Bronchial epithelial cell (primary cell): ENCODE measurements at regions not wholly inside any gene's neighbourhood (a gene's known extent, or its start where the extent isn't known, plus 50 kb on each side); places are given as distances from the start of the nearest gene placed in this dataset.

ENCODE experiments used
- DNase-seq: peaks from one replicate; pipeline ENCODE4 v3.0.0-alpha.2; 2010; ENCODE audit warnings: low read depth
- FAIRE-seq: peaks from 2 replicates; lab custom pipeline; 2011; peaks lifted over from hg19 to GRCh38; lab: Jason Lieb, UNC
- H3K27me3 ChIP-seq: 2 replicates; pipeline ENCODE4 v1.5.1; 2011; ENCODE audit warnings: low read length; ENCODE audit not compliant: control insufficient read depth, insufficient read depth
- H3K36me3 ChIP-seq: 2 replicates; pipeline ENCODE4 v1.5.1; 2011; ENCODE audit warnings: low read length; ENCODE audit not compliant: control insufficient read depth, insufficient read depth
- H3K4me3 ChIP-seq: 2 replicates; pipeline ENCODE4 v1.5.1; 2011; ENCODE audit warnings: mild to moderate bottlenecking, low read depth, low read length, control low read depth
- TF ChIP-seq, protein P1 (sequence below): IDR thresholded peaks from 2 replicates; pipeline ENCODE4 v1.5.1; 2011; ENCODE audit warnings: mild to moderate bottlenecking, moderate library complexity, low read length, control low read depth, inconsistent platforms; ENCODE audit not compliant: insufficient read depth, severe bottlenecking

DNA sequence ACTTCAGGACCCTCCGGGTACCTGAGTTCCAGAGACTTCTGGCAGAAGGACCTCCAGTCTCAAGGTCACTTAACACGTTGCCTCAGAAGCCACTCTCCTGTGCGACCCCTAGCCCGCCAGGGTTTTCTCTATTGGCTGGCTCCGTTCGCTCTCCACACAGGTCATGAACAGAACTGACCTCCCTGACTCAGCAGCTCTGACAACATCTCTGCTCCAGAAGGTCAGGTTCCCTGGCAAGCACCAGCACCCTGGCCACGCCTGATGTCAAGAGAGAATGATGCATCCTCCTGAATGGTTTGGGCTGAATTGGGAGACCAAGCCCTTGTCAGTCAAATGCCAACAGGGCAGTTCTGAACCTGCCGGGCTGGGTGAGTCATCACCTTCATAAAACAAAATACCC, 84.3 kb upstream of the TMEM45B start:
- Histone ChIP-seq H3K4me3 (no peak overlapping the region), H3K27me3 (no peaks in the 10 kb centered on the region), H3K36me3 (no peaks in the 10 kb centered on the region)
- DNase-seq (peak; percentile 75), FAIRE-seq (peak; percentile 73)
- TF ChIP-seq, protein P1, sequence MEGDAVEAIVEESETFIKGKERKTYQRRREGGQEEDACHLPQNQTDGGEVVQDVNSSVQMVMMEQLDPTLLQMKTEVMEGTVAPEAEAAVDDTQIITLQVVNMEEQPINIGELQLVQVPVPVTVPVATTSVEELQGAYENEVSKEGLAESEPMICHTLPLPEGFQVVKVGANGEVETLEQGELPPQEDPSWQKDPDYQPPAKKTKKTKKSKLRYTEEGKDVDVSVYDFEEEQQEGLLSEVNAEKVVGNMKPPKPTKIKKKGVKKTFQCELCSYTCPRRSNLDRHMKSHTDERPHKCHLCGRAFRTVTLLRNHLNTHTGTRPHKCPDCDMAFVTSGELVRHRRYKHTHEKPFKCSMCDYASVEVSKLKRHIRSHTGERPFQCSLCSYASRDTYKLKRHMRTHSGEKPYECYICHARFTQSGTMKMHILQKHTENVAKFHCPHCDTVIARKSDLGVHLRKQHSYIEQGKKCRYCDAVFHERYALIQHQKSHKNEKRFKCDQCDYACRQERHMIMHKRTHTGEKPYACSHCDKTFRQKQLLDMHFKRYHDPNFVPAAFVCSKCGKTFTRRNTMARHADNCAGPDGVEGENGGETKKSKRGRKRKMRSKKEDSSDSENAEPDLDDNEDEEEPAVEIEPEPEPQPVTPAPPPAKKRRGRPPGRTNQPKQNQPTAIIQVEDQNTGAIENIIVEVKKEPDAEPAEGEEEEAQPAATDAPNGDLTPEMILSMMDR: no peak

DNA sequence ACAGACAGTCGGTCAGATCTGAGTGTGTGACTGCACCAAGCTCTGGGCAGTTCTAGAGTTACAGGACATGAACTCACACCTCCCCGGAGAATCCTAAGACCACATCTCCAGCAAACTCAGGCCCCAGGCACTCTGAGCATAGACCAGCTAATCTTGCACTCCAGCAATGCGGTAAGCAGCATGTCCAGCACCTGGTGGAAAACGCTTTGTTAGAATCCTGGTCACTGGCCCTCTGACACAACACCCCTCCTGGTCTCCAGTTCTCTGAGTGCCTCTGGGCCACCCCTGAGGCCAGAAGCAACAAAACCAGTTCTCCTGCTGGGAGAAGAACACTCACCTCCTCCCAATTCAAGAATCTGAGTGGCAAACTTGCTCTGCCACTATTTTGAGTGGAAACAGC, 82.7 kb upstream of the TMEM45B start:
- TF ChIP-seq, protein P1: no peak
- FAIRE-seq (peak; percentile 87), DNase-seq (no peak)
- H3K4me3 ChIP-seq: no peak overlapping the region
- no peaks in the 10 kb centered on the region for H3K27me3 ChIP-seq
- no peaks in the 10 kb centered on the region for H3K36me3 ChIP-seq

DNA sequence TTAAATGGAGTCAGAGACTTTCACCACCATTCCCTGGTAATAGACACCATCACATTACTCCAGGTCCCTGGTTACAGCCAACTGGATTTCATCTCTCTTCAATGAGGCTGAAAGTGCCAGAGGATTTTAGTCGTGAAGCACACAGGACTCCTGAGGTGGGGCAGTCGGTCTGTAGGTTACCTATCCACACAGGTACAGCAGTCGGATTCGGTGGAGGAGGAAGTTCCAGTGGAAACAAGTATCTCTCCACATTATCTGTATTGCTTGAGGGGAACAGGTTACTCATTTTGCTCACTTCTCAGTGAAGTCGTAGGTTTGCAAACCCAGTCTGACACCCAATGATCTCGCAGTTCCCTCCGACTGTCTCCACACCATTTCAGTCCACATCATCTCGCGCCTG, 82.3 kb upstream of the TMEM45B start:
- Histone ChIP-seq H3K27me3 (no peaks in the 10 kb centered on the region), H3K4me3 (no peak overlapping the region), H3K36me3 (no peaks in the 10 kb centered on the region)
- TF ChIP-seq, protein P1: no peak
- FAIRE-seq (no peak), DNase-seq (no peak)

DNA sequence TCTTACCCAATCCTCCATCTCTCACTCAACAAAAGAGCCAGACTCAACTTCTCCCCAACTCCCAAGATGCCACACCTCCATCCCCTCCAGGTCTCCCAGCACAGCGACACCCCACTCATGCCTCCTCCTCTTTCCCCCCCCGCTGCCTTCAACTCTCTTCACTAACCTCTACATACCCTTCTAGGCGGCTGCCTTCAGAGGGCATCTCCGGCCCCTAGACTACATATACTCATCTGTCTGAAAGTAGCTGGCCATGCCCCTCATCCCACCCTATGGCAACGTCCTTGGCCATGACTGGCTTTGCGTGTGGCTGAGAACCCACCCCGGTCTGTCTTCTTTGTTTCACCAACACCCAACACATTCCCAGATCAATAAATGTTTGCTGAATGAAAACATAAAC, 81.7 kb upstream of the TMEM45B start:
- FAIRE-seq (no peak), DNase-seq (no peak)
- Histone ChIP-seq H3K27me3 (no peaks in the 10 kb centered on the region), H3K4me3 (no peak overlapping the region), H3K36me3 (no peaks in the 10 kb centered on the region)
- TF ChIP-seq, protein P1: no peak

DNA sequence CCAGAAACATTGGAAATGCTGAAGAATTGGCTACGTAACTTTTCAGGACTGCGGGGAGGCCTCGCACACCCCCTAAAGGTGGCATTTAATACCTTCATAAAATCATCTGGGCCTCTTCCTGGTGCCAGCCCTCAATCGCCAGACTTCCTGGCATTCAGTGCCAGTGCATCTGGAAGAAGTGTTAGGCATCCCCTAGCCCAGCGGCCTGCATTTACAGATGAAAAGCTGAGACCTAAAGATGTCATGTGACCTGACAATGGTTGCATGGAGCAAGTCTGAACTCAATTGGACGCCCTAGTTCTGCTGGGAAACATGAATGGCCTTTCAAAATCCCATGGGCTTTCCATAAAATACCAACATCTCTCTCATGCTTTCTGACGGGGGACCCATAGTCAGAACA, 81.0 kb upstream of the TMEM45B start:
- Histone ChIP-seq H3K4me3 (no peak overlapping the region), H3K36me3 (no peaks in the 10 kb centered on the region), H3K27me3 (no peaks in the 10 kb centered on the region)
- FAIRE-seq (no peak), DNase-seq (no peak)
- TF ChIP-seq, protein P1: no peak

DNA sequence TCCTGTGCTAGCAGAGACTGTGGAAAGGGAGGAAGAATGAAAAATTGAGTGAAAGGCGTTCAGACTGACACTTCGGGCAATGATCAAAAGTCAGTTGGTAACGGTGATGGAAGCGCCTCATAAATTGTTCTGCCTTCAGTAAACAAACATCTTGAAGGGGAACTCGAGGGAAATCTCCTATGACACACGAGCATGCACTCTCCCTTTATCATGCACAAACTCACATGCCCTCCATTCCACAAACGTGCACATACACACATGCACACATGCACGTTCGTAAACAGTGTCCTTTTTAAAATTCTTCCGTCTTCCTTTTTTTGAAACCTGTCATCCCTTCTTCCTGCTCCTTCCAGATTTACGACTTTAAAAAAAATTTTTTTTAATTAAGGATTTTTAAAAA, 77.8 kb upstream of the TMEM45B start:
- H3K4me3 ChIP-seq: no peak overlapping the region
- H3K36me3 ChIP-seq: no peaks in the 10 kb centered on the region
- FAIRE-seq (no peak), DNase-seq (no peak)
- TF ChIP-seq, protein P1: no peak
- H3K27me3 ChIP-seq: no peaks in the 10 kb centered on the region
